HCT116 (cell line): ENCODE measurements at regions not wholly inside any gene's neighbourhood (a gene's known extent, or its start where the extent isn't known, plus 50 kb on each side); places are given as distances from the start of the nearest gene placed in this dataset.

Experiments
- ATAC-seq: fragments of 200-7000 bp; cut with Tn5 transposase; 2 replicates; pipeline ENCODE4 v1.9.1; 2020; ENCODE audit warnings: mild to moderate bottlenecking, moderate library complexity
- BruUV-seq: library from RNA; stranded (reverse); fragments of 400-500 nt; replicated peaks from 2 replicates; lab custom pipeline; 2021; lab: Mats Ljungman, UMichigan
- CTCF ChIA-PET: fragments of 300-600 bp; sonication (Branson Sonifier 250); formaldehyde crosslinking; loops from one replicate; lab custom pipeline; 2021; ENCODE audit warnings: antibody characterized with exemption; lab: Charles Lee
- POLR2A ChIA-PET: fragments of 300-600, 350-600 bp; sonication (Branson Sonifier 250); formaldehyde crosslinking; loops from one replicate; lab custom pipeline; 2021; ENCODE audit warnings: antibody characterized with exemption; lab: Charles Lee
- RAD21 ChIA-PET, 2 experiments: fragments of 300-600 bp; sonication (Branson Sonifier 250); formaldehyde crosslinking; loops; one replicate each; lab custom pipeline; 2023; ENCODE audit warnings: low total read pairs in 2 of 2; ENCODE audit not compliant: uncharacterized antibody in 2 of 2, unreplicated experiment in 2 of 2, low non-redundant PET in 1 of 2; lab: Charles Lee
- DNase-seq: peaks from one replicate; pipeline ENCODE4 v3.0.0-alpha.2; 2010; ENCODE audit warnings: low read depth, low spot score
- H2AFZ ChIP-seq: fragments of 200-600 bp; shearing (Covaris generic), sonication (generic); 2 replicates; pipeline ENCODE4 v1.6.1; 2017; ENCODE audit warnings: low read depth, mixed run types, mixed read lengths, antibody characterized with exemption, low read length; ENCODE audit not compliant: poor library complexity, severe bottlenecking
- H3K27ac ChIP-seq: 2 replicates; pipeline ENCODE4 v1.5.1; 2012; ENCODE audit warnings: low read depth, low read length
- H3K27me3 ChIP-seq: fragments of 200-600 bp; sonication (generic); 2 replicates; pipeline ENCODE4 v1.6.1; 2016; ENCODE audit warnings: mixed run types, low read length, mixed read lengths; ENCODE audit not compliant: insufficient read depth
- H3K36me3 ChIP-seq, 2 experiments: fragments of 200-500 bp in 1 of 2; fragments of 200-600 bp in 1 of 2; sonication (Bioruptor generic) in 1 of 2; sonication (generic) in 1 of 2; 2 replicates each; pipeline versions ENCODE4 v1.5.1 to v1.6.1; 2014 to 2016; ENCODE audit warnings: low read length in 2 of 2, inconsistent platforms in 1 of 2, mixed read lengths in 1 of 2, mixed run types in 1 of 2; ENCODE audit not compliant: insufficient read depth in 2 of 2, control insufficient read depth in 1 of 2
- H3K4me1 ChIP-seq, 2 experiments: fragments of 200-600 bp in 1 of 2; sonication (generic) in 1 of 2; 2 replicates each; pipeline versions ENCODE4 v1.5.1 to v1.6.1; 2012 to 2017; ENCODE audit warnings: low read length in 2 of 2, inconsistent platforms in 1 of 2, mild to moderate bottlenecking in 1 of 2, mixed read lengths in 1 of 2, mixed run types in 1 of 2, moderate library complexity in 1 of 2; ENCODE audit not compliant: insufficient read depth in 2 of 2, control insufficient read depth in 1 of 2
- H3K4me2 ChIP-seq: fragments of 200-600 bp; sonication (generic); 2 replicates; pipeline ENCODE4 v1.6.1; 2017; ENCODE audit warnings: mixed run types, low read length, mixed read lengths
- H3K4me3 ChIP-seq, 2 experiments: fragments of 200-600 bp in 1 of 2; sonication (generic) in 1 of 2; replicated peaks in 1 of 2; 2 replicates each; pipeline ENCODE4 v1.5.1; 2011 to 2016; ENCODE audit warnings: low read length in 2 of 2, control low read depth in 1 of 2, low read depth in 1 of 2, mild to moderate bottlenecking in 1 of 2, mixed read lengths in 1 of 2, mixed run types in 1 of 2
- H3K79me2 ChIP-seq: fragments of 200-600 bp; sonication (generic); 2 replicates; pipeline ENCODE4 v1.6.1; 2017; ENCODE audit warnings: mild to moderate bottlenecking, mixed run types, low read length, moderate library complexity, mixed read lengths; ENCODE audit not compliant: insufficient read depth
- H3K9ac ChIP-seq: fragments of 200-600 bp; sonication (generic); 2 replicates; pipeline ENCODE4 v1.6.1; 2016; ENCODE audit warnings: low read length, mixed read lengths
- H3K9me2 ChIP-seq: fragments of 200-600 bp; sonication (generic), shearing (Covaris generic); 2 replicates; pipeline ENCODE4 v1.6.1; 2017; ENCODE audit warnings: mixed run types, mild to moderate bottlenecking, moderate library complexity; ENCODE audit not compliant: insufficient read depth
- H3K9me3 ChIP-seq, 2 experiments: fragments of 200-500 bp in 1 of 2; fragments of 200-600 bp in 1 of 2; sonication (Bioruptor generic) in 1 of 2; sonication (generic) in 1 of 2; 2 replicates each; pipeline ENCODE4 v1.6.1; 2014 to 2017; ENCODE audit warnings: low read length in 2 of 2, mixed read lengths in 2 of 2, inconsistent platforms in 1 of 2, low read depth in 1 of 2, mild to moderate bottlenecking in 1 of 2, mixed run types in 1 of 2, moderate library complexity in 1 of 2; ENCODE audit not compliant: control insufficient read depth in 1 of 2, insufficient read depth in 1 of 2
- H4K20me1 ChIP-seq: fragments of 200-600 bp; sonication (generic), shearing (Covaris generic); 2 replicates; pipeline ENCODE4 v1.6.1; 2017; ENCODE audit warnings: mixed run types, mild to moderate bottlenecking, moderate library complexity; ENCODE audit not compliant: insufficient read depth
- CBX3 ChIP-seq: IDR thresholded peaks from 2 replicates; pipeline ENCODE4 v1.6.1; 2012; ENCODE audit warnings: low read depth
- CEBPB ChIP-seq: IDR thresholded peaks from 2 replicates; pipeline ENCODE4 v1.6.1; 2012; ENCODE audit warnings: low read depth
- EZH2phosphoT487 ChIP-seq: fragments of 200-600 bp; IDR thresholded peaks from 2 replicates; pipeline ENCODE4 v1.6.1; 2018; ENCODE audit warnings: antibody characterized with exemption, borderline replicate concordance
- FOSL1 ChIP-seq: IDR thresholded peaks from 2 replicates; pipeline ENCODE4 v1.6.1; 2012; ENCODE audit warnings: low read depth
- JUND ChIP-seq: IDR thresholded peaks from 2 replicates; pipeline ENCODE4 v1.6.1; 2012
- POLR2A ChIP-seq: IDR thresholded peaks from 2 replicates; pipeline ENCODE4 v1.7.0; 2011; ENCODE audit warnings: borderline replicate concordance; ENCODE audit not compliant: insufficient read depth, insufficient read length; ENCODE audit errors: extremely low read depth
- SRF ChIP-seq: IDR thresholded peaks from 2 replicates; pipeline ENCODE4 v1.6.1; 2012; ENCODE audit warnings: low read depth
- TCF7L2 ChIP-seq: IDR thresholded peaks from 2 replicates; pipeline ENCODE4 v1.7.0; 2011; ENCODE audit warnings: borderline replicate concordance, inconsistent platforms; ENCODE audit not compliant: insufficient read depth, insufficient read length; ENCODE audit errors: extremely low read depth
- ZBTB33 ChIP-seq: IDR thresholded peaks from 2 replicates; pipeline ENCODE4 v1.6.1; 2011; ENCODE audit warnings: mild to moderate bottlenecking, low read length, moderate library complexity; ENCODE audit not compliant: insufficient replicate concordance; ENCODE audit errors: extremely low read depth
- ZNF274 ChIP-seq: fragments of 200-500 bp; sonication (Bioruptor generic); IDR thresholded peaks from 2 replicates; pipeline ENCODE4 v1.6.1; 2014; ENCODE audit warnings: mild to moderate bottlenecking, low read depth, low read length, inconsistent platforms
- intact Hi-C: fragments of 100-400 bp; cut with micrococcal nuclease; formaldehyde crosslinking; loops from 2 replicates; pipeline ENCODE4 v1.10.0; 2022

GRCh38 chr13:111418101-111418500 lies 97.7 kb downstream of the TEX29 start:
- ChIA-PET RAD21 (no interaction called here), CTCF (interaction anchor here (1.0 kb wide), 1 partner anchor 11 kb away, joined by 3 read pairs; no protein-coding TSS in a partner anchor), POLR2A (no interaction called here)
- intact Hi-C loops, result no loop called here
- Histone ChIP-seq H3K9me3 (no peaks in the 10 kb centered on the region), H3K9me2 (no peaks in the 10 kb centered on the region), H3K4me1 (peaks cover 5 to 11% of the 10 kb centered on the region in 2 experiments), H3K36me3 (no peaks in the 10 kb centered on the region), H4K20me1 (no peaks in the 10 kb centered on the region), H3K27me3 (peaks cover 26% of the 10 kb centered on the region; the same call in 1 of the 2 replicates), H2AFZ (no peak overlapping the region), H3K27ac (no peak overlapping the region), H3K4me3 (no peak overlapping the region), H3K4me2 (no peak overlapping the region), H3K9ac (no peak overlapping the region), H3K79me2 (no peaks in the 10 kb centered on the region)
- no peak for ATAC-seq
- DNase-seq, result no peak
- BruUV-seq, result no TSS peak
- TF ChIP-seq EZH2phosphoT487 (no peak), POLR2A (no peak), JUND (no peak), CEBPB (no peak), ZBTB33 (no peak), ZNF274 (no peak), CBX3 (no peak)

- Histone ChIP-seq H3K9ac (no peak overlapping the region), H3K36me3 (no peaks in the 10 kb centered on the region), H3K9me2 (no peaks in the 10 kb centered on the region), H3K4me2 (no peak overlapping the region), H3K79me2 (no peaks in the 10 kb centered on the region), H3K9me3 (no peaks in the 10 kb centered on the region), H2AFZ (no peak overlapping the region), H3K4me3 (no peak overlapping the region), H3K4me1 (peaks cover 10 to 21% of the 10 kb centered on the region in 2 experiments), H3K27ac (no peak overlapping the region), H4K20me1 (no peaks in the 10 kb centered on the region), H3K27me3 (peaks cover 11% of the 10 kb centered on the region; the same call in 1 of the 2 replicates)
- no peak for ATAC-seq
- no TSS peak for BruUV-seq
- TF ChIP-seq POLR2A (no peak), EZH2phosphoT487 (no peak), TCF7L2 (no peak), FOSL1 (no peak), SRF (no peak)
- DNase-seq, result no peak
- RAD21 ChIA-PET, result no interaction called here
- POLR2A ChIA-PET, result no interaction called here
- intact Hi-C loops, result no loop called here
- CTCF ChIA-PET, result no interaction called here
Observed at GRCh38 chr13:111420113-111420876, 99.9 kb downstream of the TEX29 start.
